ENCODE measurements at regions not wholly inside any gene's neighbourhood (a gene's known extent, or its start where the extent isn't known, plus 50 kb on each side); places are given as distances from the start of the nearest gene placed in this dataset.
"Not testable (repeated sequence)": the region's sequence is repeated elsewhere in the genome, so short reads cannot be mapped to it uniquely, and the experiment has no call there.

DNA sequence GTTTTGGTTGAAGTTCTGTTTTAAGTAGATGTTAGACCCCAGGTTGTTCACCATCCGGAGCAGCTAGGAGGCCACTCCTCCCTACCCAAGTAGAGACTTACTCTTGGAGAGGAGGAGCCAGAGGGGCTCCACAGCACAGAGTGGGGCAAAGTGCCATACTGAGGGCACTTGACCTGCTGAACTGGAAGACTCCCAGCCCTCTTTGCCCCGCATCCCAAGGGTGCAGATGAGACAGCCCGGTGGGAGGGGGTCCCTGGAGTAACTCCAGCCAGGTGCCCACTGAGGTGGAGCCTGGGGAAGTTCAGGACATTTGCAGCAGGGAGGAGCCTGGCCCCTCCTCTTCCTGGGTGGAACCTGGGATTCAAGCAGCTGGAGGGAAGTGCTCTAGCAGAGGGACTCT, 102.1 kb upstream of the GPR6 start:
- DNase-seq (ENCODE audit: low spot score) = no peak
- intact Hi-C loops (cut with DNase I) = no loop called here

DNA sequence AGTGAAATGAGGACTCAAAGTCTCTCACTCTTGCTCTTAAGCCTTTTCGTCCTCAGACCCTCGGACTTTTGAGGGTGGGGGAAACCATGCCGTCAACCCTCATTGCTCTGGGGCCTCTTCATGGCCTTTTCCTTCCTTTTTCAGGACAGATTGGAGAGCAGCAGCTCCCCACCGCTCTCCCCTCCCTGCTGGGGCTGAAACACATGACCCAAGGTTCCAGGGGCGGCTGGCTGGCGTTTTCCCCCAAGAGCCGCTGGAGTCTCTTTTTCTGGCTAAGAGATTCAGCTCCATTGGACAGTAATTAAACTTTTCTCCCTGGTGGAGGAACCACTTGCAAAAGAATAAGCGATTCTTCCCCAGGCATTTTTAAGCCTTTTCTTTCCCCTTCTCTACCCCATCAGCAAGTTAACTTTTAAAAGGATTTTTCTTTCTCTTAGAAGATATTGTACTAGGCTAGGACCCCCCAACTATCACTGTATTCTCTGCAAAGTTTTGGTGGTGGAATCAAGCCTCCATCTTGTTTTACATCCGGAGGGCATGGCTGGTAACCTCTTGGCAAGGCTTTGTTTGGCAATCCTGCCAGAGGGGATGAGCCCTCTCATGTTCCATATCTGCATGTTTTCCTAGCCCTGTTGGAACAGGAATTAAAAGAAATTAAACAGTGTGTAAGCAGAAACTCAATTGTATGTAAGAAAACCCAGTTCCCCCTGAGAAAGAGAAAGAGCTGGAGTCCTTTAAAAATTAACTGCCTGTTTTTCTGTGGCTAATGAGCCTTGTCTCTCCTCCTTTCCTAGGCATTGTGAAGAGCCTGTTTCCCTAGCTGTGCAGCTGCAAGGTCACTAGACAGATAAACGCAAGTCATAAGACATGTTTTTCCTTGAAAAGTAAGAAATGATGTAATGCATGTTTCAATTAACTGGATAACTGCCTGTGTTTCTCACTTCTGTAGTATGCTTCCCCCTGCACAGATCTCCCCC, 100.8 kb upstream of the GPR6 start:
- no peak for DNase-seq (ENCODE audit: low spot score)
- intact Hi-C loops (cut with DNase I) = no loop called here

DNA sequence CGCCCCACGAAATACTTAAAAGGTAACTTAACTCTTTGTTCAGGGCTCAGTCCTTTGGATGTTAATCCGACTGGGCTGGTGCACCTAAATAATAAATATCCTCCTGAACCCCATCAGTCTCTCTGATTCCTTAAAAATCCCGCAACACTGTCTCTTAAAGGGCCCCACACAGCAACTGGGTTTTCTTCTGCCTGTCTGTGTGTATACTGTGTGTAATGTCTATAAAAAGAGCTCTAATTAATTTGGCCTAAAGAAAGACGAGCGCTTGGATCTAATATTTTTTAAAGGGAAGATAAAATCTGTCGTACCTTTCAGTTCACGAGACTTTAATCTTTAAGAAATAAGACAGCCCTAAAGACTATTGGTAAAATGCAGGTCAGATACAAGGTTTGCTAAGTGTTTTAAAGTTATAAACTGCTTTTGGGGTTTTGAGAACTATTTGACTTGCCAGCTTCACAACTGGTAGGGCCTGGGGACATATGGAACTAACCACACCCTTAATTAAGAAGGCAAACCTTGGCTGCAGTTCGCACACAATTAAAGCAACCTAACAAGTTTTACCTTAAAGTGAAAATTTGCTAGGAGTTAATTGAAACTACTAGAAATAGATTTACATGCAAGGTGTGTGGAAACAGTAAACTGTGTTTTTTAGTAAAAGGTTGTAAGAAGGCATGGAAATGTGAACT, 100.0 kb upstream of the GPR6 start:
- intact Hi-C loops (cut with DNase I); DNase-seq (ENCODE audit: low spot score): not testable (repeated sequence)

DNA sequence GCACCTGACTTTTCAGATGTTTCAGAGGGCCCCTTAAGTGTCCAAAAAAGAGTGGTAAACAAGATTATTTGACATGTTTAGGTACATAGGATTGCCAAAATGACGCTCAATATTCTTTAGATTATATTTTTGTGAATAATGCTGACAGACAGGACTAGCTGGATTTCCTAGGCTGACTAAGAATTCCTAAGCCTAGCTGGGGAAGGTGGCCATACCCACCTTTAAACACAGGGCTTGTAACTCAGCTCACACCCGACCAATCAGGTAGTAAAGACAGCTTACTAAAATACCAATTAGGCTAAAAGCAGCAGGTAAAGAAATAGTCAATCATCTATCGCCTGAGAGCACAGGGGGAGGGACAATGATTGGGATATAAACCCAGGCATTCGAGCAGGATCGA, 99.0 kb upstream of the GPR6 start:
- intact Hi-C loops (cut with DNase I); DNase-seq (ENCODE audit: low spot score): not testable (repeated sequence)

DNA sequence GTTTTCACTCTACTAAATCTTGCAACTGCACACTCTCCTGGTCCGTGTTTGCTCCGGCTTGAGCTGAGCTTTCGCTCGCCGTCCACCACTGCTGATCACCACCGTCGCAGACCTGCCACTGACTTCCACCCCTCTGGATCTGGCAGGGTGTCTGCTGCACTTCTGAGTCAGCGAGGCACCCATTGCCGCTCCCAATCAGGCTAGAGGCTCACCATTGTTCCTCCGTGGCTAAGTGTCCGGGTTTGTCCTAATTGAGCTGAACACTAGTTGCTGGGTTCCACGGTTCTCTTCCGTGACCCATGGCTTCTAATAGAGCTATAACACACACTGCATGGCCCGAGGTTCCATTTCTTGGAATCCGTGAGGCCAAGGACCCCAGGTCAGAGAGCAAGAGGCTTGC, 98.6 kb upstream of the GPR6 start:
- intact Hi-C loops (cut with DNase I) = no loop called here
- DNase-seq (ENCODE audit: low spot score) = no peak

DNA sequence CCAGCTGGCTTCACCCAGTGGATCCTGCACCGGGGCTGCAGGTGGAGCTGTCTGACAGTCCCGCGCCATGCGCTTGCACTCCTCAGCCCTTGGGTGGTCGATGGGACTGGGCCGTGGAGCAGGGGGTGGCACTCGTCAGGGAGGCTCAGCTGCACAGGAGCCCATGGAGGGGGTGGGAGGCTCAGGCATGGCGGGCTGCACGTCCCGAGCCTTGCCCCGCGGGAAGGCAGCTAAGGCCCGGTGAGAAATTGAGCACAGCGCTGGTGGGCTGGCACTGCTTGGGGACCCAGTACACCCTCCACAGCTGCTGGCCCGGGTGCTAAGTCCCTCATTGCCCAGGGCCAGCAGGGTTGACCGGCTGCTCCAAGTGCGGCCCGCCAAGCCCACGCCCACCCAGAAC, 97.0 kb upstream of the GPR6 start:
- DNase-seq (ENCODE audit: low spot score); intact Hi-C loops (cut with DNase I): not testable (repeated sequence)

DNA sequence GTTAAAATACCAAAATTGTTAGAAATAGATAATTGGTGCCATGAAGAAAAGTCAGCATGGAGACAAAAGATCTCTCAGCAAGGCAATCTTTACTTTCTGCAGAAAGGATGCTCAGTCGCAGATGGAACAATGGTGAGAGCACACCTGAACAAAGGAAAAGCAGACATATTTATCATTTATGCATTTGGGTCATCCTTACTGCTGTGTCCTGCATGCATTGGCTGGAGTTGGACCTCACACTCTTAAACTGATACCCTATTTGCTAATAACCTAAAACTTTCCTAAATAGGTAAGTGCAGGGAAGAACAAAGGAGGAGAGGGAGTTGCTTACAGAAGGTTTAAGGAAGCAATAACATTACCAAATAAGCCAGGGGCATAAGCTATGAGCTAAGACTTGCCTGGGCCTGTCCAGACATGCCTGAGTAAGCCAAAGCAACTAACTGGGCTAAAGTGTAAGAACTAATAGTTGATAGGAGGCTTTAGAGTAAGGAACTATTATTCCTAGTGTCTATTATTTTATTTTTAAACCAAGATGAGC, 96.1 kb upstream of the GPR6 start:
- DNase-seq (ENCODE audit: low spot score); intact Hi-C loops (cut with DNase I): not testable (repeated sequence)

DNA sequence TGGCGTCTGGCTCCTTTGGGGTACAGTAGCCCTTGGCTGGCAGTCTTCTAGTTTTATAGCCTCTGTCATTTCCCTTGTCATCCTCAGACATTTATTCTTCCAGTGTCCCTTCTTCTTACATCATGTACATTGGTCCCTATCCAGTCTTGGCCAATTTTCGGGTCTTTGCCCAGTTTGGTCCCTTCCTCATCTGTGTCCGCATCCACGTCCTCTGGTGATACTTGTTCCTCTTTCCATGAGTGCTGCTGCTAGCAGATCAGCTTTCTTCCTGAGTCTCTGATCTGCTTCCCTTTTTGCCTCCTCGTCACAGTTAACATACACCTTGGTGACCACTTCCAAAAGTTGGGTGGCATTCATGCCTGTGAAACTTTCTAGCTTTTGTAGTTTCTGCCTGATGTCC, 86.2 kb upstream of the GPR6 start:
- intact Hi-C loops (cut with DNase I) = no loop called here
- DNase-seq (ENCODE audit: low spot score) = no peak

DNA sequence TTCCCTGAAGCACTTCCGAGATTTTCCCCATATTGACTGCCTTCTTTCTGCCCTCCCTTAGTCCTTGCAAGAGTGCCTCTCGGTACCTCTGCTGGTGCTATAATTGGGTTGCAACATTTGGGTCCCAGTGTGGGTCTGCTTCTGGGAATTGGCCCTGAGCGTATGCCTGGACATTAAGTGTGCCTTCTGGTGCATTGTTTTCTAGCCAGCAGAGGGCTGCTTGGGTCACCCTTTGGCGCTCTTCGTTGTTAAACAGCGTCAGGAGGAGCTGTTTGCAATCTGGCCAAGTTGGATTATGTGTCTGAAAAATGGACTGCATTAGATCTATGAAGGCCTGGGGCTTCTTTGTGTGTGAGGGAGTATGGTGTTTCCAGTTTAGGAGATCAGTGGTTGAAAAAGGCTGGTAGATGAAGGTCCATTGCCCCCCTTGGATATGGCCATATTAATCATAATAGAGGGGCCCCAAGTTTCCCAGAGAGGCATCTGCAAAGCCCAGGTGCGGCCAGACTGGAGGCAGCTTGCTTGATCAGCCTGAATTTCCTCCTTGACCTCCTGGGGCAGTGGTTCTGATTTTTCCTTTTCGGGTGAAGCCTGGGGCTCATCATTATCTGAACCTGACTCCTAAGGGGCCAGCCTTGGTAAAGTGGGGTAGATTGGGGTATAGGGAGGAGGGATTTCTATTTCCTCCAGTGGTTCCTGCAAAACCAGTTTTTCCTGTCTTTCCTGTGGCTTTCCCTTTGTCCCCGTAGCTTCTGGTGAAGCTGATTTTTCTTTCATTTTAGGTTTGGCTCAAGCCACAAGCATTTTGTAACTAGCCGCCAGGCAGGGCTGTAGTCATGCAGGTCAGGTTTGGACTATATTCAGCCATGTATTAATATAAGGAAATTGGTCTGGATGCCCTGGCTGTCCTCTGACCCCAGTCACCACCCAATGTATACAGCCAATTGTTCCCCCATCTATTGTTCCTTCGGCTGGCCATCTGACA, 85.4 kb upstream of the GPR6 start:
- intact Hi-C loops (cut with DNase I) = no loop called here
- DNase-seq (ENCODE audit: low spot score) = no peak

DNA sequence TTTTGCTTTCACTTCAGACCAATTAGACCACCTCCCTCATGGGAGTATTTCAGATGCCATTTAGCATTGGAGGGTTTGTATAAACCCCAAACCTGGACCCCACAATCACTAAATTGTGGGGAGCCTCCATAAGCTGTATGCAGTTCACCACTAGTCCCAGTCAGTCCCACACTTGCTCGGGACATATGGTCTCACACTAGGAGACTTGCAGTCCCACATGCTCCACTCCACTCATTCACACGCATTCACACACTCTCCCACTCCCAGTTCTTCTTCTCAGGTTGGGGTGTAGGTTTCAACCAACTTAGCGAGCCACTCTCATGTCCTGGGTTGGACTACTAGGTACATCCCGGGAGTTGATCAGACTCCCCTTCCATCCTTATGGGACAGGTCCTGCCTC, 84.5 kb upstream of the GPR6 start:
- intact Hi-C loops (cut with DNase I) = no loop called here

DNA sequence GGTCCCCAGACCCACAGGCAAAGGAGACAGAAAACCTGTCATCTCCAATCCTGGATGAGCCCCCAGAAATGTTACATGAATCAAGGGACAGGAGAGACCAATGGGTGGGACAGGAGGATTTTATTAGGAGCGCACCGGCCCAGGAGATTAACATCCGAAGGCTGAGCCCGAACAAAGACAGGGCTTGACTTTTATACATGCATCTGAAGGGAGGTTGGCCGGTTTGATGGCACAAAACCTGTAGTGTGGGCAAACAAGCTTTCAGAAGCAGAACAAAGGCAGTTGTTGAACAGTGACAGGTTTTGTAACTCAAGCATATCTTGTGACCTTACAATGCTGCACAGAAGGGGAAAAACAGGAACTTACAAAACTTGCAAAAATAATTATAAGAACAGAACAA, 83.9 kb upstream of the GPR6 start:
- intact Hi-C loops (cut with DNase I) = no loop called here
- DNase-seq (ENCODE audit: low spot score) = no peak

More for the DNA sequence above, 84.5 kb upstream of the GPR6 start:
- no peak for DNase-seq (ENCODE audit: low spot score)

DNA sequence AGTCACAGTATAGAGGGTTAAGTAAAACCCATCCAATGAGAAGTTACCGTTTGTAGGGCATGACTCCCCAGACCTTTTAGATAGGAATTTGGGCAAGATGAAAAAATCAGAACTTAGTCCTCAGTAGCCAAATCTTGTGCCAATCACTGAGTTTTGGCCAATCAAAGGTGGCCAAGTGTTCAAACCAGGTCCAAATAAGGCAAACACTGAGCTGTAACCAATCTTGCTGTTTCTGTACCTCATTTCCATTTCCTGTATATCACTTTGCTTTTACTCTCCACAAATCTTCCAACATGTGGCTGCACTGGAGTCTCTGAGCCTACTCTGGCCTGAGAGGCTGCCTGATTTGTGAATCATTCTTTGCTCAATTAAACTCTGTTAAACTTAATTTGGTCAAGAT, 81.8 kb upstream of the GPR6 start:
- intact Hi-C loops (cut with DNase I) = no loop called here
- DNase-seq (ENCODE audit: low spot score) = no peak

DNA sequence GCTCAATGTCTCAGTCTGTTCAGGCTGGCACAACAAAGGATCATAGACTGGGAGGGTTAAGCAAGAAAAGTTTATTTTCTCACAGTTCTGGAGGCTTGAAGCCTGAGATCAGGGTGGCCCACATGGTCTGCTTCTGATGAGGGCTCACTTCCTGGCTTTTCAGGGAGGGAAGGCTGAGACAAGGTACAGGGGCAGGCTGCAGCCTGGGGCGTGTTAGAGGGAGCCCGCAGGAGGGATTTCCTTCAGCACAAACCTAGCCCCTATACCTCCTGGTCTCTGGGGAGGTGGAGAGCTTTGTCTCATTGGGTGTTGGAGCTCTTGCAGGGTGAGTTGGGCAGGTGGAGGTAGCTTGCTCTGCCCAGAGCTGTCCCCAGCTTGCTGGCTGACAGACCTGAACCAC, 81.1 kb upstream of the GPR6 start:
- DNase-seq (ENCODE audit: low spot score) = no peak

DNA sequence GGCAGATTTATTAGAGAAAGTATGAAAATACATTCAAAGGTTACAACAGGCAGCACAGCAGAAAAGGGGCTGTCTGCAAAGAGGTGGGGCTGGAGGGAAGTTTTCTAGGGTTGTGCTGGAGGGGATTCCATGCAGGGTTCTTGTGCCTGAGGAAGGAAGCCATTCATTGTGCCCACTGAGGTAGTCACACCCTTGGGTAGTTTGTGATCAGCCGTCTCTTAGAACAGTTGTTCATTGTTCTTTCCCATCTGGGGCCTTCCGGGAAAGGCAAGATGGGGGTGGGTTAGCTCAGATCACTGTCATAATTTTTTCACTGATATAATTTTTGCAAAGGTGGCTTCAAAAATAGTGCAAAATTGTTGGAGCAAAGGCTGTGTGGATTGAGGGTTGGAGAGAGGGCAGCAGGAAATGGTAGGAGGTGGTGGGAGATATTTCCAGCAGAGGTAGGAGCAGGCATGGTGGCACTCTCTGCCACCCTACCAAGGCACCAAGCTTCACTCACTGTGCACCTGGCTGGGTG, 80.5 kb upstream of the GPR6 start:
- no peak for DNase-seq (ENCODE audit: low spot score)

More for the DNA sequence above, 81.1 kb upstream of the GPR6 start:
- intact Hi-C loops (cut with DNase I) = no loop called here

DNA sequence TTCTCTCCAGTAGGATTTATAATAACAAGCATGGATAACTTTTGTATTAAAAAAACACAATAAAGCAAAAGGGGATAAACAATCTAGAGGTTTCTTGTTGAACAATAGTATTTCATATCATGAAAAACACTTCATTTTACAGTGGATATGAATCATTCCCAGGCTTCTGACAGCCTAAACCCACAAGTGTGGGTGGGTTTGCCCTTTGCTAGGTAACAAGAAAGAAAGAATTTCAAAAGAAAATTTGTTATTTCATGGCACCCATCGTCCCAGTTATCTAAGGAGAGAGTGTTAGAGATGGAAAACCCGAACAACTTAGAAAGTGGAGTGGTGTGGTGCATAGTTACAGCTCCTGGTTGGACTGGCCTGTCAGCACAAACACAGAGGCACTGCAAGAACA, 76.1 kb upstream of the GPR6 start:
- DNase-seq (ENCODE audit: low spot score) = no peak
- intact Hi-C loops (cut with DNase I) = no loop called here

More for the DNA sequence above, 80.5 kb upstream of the GPR6 start:
- intact Hi-C loops (cut with DNase I) = no loop called here

DNA sequence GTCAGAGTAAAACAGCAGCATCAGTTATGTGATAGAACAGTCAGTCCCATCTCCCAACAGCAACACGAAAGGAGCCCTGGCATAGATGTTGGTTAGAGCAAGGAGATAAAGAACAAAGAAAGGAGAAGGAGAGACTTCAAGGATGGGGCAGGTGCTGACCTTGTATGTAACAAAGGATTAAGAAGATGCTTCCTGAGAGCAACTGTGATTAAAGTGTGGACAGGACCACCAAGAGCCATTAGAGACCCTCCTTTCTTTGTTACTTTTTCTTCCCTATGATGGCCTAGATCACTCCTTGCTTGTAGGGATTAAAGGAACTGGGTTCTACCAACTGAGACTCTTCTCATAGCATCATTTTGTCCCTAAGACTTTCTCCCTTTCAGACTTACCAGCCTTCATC, 75.2 kb upstream of the GPR6 start:
- no peak for DNase-seq (ENCODE audit: low spot score)
- intact Hi-C loops (cut with DNase I) = no loop called here

DNA sequence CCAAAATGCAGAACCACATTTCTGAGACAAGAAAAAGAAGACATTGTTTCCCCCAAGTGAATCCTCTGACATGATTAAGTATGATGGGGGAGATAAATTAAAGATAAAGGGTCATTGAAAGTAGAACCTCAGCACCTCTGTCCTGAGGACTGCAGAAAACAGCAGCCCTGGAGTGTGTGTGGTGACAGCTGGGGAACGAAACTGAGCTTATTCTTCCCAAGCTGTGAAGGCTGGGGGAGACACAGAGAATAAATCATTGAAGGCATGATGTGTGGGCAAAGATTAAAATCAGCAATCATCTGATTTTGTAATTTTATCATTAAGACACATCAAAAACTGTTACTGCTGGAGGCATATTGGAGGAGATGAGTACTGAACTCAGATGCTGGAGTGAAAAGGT, 67.5 kb upstream of the GPR6 start:
- intact Hi-C loops (cut with DNase I) = no loop called here
- DNase-seq (ENCODE audit: low spot score) = no peak

DNA sequence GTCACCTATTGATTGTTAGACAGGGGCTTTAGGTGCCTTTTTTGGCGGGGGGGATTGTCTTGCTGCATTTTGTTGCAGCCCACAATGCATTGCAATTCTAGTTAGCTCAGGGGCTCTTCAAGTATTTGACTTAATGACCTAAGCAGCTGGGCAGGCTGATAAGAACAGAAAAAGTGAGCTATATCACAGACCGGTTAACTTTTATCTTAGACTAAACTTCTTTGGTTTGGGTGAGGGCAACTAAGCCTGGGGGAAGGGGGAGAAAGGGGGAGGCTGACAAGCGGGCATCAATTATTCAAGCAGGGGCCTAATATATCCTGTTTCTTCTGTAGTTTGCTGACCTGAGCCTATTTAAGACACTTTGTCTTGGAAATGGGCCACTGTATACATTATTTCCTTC, 66.0 kb upstream of the GPR6 start:
- no peak for DNase-seq (ENCODE audit: low spot score)
- intact Hi-C loops (cut with DNase I) = no loop called here

DNA sequence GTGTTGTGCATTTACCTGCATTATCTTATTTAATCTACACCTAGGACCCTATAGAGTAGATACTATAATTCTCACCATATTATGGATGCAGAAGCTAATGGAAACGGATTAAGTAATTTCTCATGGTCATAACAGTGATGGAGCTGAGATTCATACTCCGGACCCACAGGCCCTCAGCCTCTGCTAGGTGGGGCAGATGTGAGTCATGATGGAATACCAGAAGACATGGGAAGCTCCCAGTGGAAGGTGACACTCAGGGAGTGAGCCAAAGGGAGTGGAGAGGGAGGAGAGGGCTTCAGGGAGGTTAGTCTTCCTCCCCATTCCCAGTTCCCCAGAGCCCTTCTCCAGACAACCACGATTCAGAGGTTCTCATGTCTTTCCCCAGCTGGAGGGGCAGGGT, 65.2 kb upstream of the GPR6 start:
- intact Hi-C loops (cut with DNase I) = no loop called here
- DNase-seq (ENCODE audit: low spot score) = no peak

Measured in cardiac septum (tissue), 1 donor.